Activated CD8-positive, alpha-beta memory T cell treated with anti-CD3 and anti-CD28 coated beads, Interleukin-2, amount 50 U/mL, for 48 hours (primary cell): ENCODE measurements at regions not wholly inside any gene's neighbourhood (a gene's known extent, or its start where the extent isn't known, plus 50 kb on each side); places are given as distances from the start of the nearest gene placed in this dataset.

Experiments
- DNase-seq: peaks from one replicate; pipeline ENCODE4 v3.0.0-alpha.2; 2020

GRCh38 chr21:41689289-41689583 lies 77.6 kb downstream of the RIPK4 start:
- no peak for DNase-seq

DNA sequence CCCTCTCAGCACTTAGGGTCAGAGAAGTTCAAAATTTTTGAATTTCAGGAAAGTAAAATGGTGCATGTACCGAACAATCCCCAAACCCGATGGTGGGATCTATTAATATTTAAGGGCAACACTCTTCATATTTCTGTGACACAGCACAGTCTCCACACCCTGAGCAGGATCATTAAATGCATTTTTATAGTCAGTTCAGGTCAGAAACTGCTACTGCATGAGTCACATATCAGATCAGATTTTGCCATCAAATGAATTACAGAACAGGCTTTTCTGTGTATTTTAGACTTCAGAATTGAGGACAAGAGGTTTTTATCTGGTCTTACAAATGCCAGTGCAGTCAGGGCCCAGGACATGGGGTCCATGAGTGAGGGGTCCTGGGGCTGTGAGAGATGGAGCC lies 79.2 kb downstream of the RIPK4 start:
- DNase-seq: no peak

- no peak for DNase-seq
Observed at GRCh38 chr21:41686664-41687063, 80.2 kb downstream of the RIPK4 start.

DNA sequence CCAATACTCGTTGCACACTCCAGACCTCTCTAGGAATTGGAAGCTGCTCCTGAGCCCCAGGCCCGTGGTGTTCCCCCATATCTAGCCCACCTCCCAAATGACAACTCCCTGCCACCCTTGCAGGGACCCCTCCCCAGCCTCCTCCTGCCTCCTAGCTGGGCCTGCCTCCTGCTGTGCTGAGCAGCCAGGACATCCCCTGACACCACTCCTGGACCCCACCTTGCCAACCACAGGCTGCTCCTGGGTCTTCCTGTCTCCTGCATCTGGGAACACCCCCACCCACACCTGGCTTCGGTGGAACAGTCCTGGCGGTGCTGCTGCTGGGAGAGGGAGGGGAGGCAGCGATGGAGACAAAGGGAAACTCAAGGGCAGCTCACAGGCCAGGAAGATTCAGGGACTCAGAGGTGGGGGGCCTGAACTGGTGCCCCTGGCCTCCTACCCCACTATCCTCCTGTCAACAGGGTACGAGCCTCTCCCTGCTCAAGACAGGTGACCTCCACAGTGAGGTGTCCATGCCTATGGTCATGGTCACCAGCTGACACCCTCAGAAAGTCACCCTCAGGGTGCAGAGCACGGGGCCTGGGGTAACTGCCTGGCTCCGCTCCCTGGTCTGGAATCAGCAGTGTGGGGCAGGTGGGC lies 81.2 kb downstream of the RIPK4 start:
- DNase-seq: no peak

DNA sequence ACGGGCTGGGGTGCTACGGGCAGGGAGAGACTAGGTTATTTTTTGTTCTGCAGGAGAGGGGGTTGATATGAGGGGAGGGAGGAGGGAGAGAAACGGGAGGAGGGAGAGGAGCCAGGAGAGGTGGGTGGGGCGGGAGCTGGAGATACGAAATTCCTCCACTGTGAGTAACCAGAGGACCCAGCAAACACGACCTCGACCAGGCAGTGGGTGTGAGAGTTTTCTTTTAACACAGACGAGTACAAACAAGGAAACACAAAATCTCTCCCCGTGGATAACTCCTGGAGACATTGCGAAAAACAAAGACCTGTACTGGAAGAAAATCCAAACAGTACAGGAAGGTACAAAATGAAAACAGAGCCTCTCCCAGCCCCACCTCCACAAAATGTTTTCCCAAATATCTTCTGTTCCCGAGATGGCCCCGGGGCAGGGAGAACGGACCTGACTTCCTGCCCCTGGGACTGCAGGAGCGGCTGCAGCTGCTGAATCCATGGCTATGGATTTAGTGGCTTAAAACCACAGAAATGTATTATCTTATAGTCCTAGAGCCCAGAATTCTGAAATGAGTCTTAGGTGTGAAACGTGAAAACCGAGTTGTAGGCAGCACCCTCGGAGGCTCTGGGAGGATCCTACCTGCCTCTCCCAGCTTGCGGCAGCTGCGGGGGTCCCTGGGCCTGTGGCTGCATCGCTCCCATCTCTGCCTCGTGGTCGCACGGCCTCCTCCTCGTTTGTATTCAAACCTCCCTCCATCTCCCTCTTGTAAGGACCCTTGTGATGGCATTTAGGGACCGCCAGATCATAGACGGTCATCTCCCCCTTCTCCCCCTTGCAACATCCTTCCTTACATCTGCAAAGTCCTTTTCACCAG lies 82.2 kb downstream of the RIPK4 start:
- no peak for DNase-seq

GRCh38 chr21:41683815-41684214 lies 83.0 kb downstream of the RIPK4 start:
- no peak for DNase-seq

GRCh38 chr21:41682719-41683179 lies 84.1 kb downstream of the RIPK4 start:
- DNase-seq: no peak

DNA sequence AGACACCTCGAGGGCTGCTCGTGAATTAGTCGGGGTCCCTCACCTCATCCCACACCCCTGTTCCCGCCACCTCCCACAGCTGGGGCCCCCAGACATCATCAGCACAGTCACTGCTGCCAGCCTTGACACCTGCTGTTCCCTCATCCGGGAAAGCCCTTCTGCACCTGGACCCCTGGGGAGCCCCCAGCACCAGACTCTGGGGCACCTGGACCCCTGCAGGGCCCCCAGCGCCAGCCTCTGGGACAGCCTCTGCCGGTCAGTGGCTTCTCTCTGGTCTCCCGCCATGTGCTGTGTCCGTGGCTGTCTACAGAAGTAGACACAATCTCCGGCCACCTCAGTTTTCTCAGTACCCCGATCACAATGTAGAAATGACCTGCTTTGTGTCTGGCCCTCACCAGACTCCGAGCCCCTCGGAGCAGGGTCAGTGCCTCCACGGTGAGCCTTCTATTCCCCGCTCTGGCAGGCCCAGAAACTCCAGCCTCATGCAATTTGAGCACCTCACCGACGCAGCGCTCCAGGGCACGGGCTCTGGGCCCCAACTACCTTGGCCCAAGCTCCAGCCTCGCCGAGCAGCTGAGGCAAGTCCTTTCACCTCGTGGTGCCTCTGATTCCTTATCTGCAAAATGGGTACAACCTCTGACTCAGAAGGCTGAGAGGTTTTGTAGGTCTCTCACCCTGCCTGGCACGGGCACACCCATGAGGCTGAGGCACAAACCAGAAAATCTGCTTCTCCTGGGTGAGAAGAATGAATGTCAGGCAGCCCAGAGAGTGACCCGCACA lies 84.7 kb downstream of the RIPK4 start:
- no peak for DNase-seq

- DNase-seq: no peak
Observed at GRCh38 chr21:41681348-41681801, 85.5 kb downstream of the RIPK4 start.

DNA sequence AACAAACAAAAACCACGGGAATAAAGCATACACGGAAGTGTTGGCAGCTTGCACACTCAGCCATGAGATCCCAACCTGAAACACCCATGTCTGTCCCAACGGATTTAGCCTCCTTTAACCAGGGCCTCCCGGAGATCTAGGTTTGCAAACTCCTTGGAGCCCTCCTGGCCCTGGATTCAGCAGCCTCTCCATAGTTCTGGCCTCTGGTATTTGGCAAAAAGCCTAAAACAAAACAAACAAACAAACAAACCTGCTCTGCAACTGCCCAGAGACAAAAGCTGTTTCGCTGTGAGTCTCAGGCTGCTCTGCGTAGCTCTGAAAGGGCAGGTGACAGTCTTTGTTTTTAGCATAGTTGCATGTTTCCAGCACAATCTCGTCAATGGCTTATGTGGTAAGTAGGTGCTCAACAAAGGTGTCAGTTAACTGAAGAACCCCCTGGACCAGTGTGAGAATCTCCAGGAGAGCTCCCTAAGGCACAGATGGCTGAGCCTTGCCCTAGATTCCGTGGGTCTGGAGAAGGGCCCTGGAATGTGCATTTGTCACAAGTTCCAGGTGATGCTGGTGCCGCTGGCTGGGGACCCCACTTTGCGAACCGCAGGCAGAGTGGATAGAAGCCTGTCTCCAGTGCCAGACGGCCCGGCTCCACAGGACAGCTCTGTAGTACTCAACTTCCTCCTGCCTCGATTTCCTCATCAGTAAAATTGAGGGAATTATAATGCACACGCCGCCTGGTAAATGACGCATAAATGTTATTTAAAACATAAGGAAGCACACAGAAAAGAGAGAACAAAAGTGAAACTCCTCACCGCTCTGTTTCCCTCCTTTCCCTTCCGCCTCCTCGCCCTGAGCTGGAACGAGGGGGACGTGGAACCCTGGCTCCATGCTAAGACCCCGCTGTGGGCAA lies 86.2 kb downstream of the RIPK4 start:
- DNase-seq: no peak

- no peak for DNase-seq
Observed at GRCh38 chr21:41678924-41679318, 87.9 kb downstream of the RIPK4 start.

GRCh38 chr21:41678016-41678923 lies 88.6 kb downstream of the RIPK4 start:
- no peak for DNase-seq

GRCh38 chr21:41677671-41678015 lies 89.2 kb downstream of the RIPK4 start:
- DNase-seq: no peak

- no peak for DNase-seq
Observed at GRCh38 chr21:41676198-41676597, 90.7 kb downstream of the RIPK4 start.

DNA sequence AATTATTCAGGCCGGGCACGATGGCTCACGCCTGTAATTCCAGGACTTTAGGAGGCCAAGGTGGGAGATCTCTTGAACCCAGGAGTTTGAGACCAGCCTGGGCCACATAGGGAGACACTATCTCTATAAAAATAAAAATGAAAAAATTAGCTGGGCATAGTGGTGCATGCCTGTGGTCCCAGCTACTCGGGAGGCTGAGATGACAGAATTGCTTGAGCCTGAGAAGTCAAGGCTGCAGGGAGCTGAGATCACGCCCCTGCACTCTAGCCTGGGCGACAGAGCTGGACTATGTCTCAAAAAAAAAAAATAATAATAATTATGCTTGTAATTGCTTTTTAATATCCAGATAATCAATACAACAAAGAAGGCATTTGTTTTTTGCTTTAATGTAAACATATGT lies 91.3 kb downstream of the RIPK4 start:
- DNase-seq: no peak

- no peak for DNase-seq
Observed at GRCh38 chr21:41674402-41674801, 92.5 kb downstream of the RIPK4 start.

GRCh38 chr21:41673596-41674335 lies 93.1 kb downstream of the RIPK4 start:
- no peak for DNase-seq

DNA sequence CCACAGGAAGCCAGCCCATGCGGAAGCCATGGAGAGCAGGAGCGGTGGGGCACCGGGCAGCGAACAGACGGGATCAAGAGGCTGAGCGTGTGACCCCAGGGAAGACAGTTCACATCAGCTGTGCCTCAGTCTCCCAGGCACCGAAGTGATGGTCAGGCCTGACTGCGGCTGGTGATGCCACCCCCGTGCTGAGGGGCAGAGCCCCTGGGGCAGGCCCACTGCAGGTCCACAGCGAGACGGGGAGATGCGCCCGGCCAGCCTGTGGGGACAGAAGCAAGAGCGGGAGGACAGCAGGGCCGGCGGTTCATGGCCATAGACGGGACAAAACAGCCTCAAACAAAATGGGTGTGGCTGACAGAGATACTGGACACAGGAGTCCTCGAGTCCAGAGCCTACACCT lies 93.8 kb downstream of the RIPK4 start:
- DNase-seq: no peak

DNA sequence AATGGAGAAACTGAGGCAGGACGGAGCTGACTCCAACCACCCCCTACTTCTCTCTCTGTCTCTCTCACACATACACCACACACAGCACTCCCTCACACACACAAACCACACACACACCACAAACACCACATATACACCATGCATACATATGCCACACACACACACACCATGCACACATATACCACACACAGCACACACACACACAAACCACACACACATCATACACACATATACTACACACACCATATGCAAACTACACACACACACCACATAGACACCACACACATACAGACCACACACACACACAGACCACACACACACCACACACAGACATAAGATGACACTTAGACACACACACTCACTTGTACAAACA lies 94.3 kb downstream of the RIPK4 start:
- DNase-seq: no peak

DNA sequence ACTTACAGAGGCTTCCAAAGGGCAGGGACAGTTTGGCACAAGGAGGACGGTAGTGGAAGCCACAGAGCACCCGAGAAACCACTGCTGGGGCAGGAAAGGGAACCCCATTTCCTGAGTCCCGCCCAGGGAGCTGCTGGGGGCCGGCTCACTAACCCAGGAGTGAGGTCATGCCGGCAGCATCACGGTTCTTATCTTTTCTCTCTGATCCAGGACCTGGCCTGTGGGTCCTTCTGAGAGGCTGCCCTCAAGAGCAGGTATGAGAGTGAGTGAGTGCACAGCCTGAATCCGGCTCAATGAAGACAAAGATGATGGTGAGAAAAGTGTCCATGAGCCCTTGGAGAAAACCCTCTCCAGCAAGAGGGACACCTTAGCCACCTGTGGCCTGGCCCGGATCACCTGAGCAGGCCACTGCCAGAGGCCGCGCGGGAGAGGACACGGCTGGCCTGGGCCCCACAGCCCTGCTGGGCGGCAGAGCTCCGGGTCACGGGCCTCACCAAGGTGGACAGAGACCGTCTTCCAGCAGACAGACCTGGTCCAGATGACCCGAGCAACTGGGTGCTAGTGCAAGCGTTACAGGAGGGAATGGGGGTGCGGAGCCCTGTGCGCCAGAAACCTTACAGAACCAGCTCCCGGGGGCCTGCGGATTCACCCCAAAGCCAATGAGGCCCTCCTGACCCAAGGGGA lies 94.9 kb downstream of the RIPK4 start:
- no peak for DNase-seq
